Caco-2 (cell line): ENCODE measurements at regions not wholly inside any gene's neighbourhood (a gene's known extent, or its start where the extent isn't known, plus 50 kb on each side); places are given as distances from the start of the nearest gene placed in this dataset.

Experiments used
- BruUV-seq: library from RNA; stranded (reverse); fragments of 400-500 nt; replicated peaks from 2 replicates; lab custom pipeline; 2021; lab: Mats Ljungman, UMichigan
- CTCF ChIA-PET: fragments of 300-600 bp; sonication (Branson Sonifier 250); formaldehyde crosslinking; loops from one replicate; lab custom pipeline; 2022; ENCODE audit warnings: antibody characterized with exemption; lab: Charles Lee
- POLR2A ChIA-PET: fragments of 300-600 bp; sonication (Branson Sonifier 250); formaldehyde crosslinking; loops from one replicate; lab custom pipeline; 2022; ENCODE audit warnings: antibody characterized with exemption; lab: Charles Lee
- DNase-seq, 2 experiments: peaks; one replicate each; pipeline versions ENCODE4 v3.0.0 to v3.0.0-alpha.2; 2020 to 2022
- H3K27me3 ChIP-seq: replicated peaks from 2 replicates; pipeline ENCODE4 v1.6.0; 2011; ENCODE audit warnings: low read length; ENCODE audit not compliant: control insufficient read depth, insufficient read depth
- H3K36me3 ChIP-seq: 2 replicates; pipeline ENCODE4 v1.5.1; 2011; ENCODE audit warnings: low read length; ENCODE audit not compliant: control insufficient read depth, insufficient read depth
- H3K4me1 ChIP-seq: fragments of 250-450 bp; sonication (Bioruptor Pico); 2 replicates; pipeline ENCODE4 v1.5.1; 2020; ENCODE audit warnings: mild to moderate bottlenecking
- H3K4me3 ChIP-seq: 2 replicates; pipeline ENCODE4 v1.5.1; 2011; ENCODE audit warnings: low read depth, mild to moderate bottlenecking, control low read depth, low read length
- H3K9me3 ChIP-seq: fragments of 250-450 bp; sonication (Bioruptor Pico); 2 replicates; pipeline ENCODE4 v1.5.1; 2020; ENCODE audit warnings: mild to moderate bottlenecking, moderate library complexity
- H3K27ac Mint-ChIP-seq: one replicate; pipeline ENCODE4 v1.8.0; 2022; ENCODE audit warnings: mixed read lengths; ENCODE audit not compliant: unreplicated experiment
- H3K27me3 Mint-ChIP-seq: one replicate; pipeline ENCODE4 v1.8.0; 2022; ENCODE audit warnings: mixed read lengths; ENCODE audit not compliant: insufficient read depth, unreplicated experiment
- H3K36me3 Mint-ChIP-seq: one replicate; pipeline ENCODE4 v1.8.0; 2022; ENCODE audit warnings: mild to moderate bottlenecking, mixed read lengths; ENCODE audit not compliant: insufficient read depth, unreplicated experiment
- H3K4me1 Mint-ChIP-seq: one replicate; pipeline ENCODE4 v1.8.0; 2022; ENCODE audit warnings: low read depth, mixed read lengths; ENCODE audit not compliant: unreplicated experiment
- H3K4me3 Mint-ChIP-seq: one replicate; pipeline ENCODE4 v1.8.0; 2022; ENCODE audit warnings: mild to moderate bottlenecking, moderate library complexity, mixed read lengths; ENCODE audit not compliant: unreplicated experiment
- H3K9me3 Mint-ChIP-seq: one replicate; pipeline ENCODE4 v1.8.0; 2022; ENCODE audit warnings: mixed read lengths; ENCODE audit not compliant: unreplicated experiment
- intact Hi-C: fragments of 100-400 bp; cut with micrococcal nuclease; formaldehyde crosslinking; loops from one replicate; pipeline ENCODE4 v1.10.0; 2022; ENCODE audit not compliant: unreplicated experiment
- TF ChIP-seq, protein P1 (sequence below), 2 experiments: fragments of 200-600 bp in 1 of 2; IDR thresholded peaks; 1 replicate in 1 of 2; 2 replicates in 1 of 2; pipeline versions ENCODE4 v1.5.1 to v1.8.0; 2011 to 2022; ENCODE audit warnings: antibody characterized with exemption in 1 of 2, control low read depth in 1 of 2, inconsistent platforms in 1 of 2, low read depth in 1 of 2, low read length in 1 of 2, mild to moderate bottlenecking in 1 of 2, moderate library complexity in 1 of 2; ENCODE audit not compliant: insufficient read depth in 1 of 2, severe bottlenecking in 1 of 2, unreplicated experiment in 1 of 2

DNA sequence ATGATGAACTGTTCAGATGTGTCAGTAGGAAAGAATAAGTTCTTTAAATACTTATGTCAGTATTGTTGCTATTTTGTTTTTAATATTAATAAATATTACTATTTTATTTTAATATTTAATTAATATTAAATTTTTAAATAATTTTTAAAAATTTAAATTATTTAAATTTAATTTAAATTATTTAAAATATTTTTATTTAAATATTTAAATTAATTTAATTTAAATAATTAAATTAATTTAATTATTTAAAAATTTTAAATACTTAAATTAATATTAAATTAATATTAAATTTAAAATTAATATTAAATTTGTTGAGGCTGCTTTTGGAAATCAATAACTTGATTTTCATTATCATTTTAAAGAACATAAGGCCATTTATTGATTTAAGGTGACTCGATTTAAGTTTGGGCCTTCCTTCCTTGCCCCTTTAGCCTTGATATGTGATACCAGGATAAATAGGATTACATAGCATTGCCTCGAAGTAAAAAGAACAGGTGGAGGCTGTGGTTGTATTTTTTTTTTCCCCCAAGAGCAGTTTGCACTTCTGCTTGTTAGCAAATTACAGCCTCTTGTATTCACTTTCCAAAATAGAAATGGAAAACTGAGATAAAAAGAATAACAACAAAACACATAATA, 915.2 kb downstream of the TTLL7 start:
- TF ChIP-seq, protein P1, sequence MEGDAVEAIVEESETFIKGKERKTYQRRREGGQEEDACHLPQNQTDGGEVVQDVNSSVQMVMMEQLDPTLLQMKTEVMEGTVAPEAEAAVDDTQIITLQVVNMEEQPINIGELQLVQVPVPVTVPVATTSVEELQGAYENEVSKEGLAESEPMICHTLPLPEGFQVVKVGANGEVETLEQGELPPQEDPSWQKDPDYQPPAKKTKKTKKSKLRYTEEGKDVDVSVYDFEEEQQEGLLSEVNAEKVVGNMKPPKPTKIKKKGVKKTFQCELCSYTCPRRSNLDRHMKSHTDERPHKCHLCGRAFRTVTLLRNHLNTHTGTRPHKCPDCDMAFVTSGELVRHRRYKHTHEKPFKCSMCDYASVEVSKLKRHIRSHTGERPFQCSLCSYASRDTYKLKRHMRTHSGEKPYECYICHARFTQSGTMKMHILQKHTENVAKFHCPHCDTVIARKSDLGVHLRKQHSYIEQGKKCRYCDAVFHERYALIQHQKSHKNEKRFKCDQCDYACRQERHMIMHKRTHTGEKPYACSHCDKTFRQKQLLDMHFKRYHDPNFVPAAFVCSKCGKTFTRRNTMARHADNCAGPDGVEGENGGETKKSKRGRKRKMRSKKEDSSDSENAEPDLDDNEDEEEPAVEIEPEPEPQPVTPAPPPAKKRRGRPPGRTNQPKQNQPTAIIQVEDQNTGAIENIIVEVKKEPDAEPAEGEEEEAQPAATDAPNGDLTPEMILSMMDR (IDR thresholded peaks at IDR 0.05; ENCODE audit: insufficient read depth in 1 of 2, low read depth in 1 of 2, low read length in 1 of 2, severe bottlenecking in 1 of 2, unreplicated experiment in 1 of 2), result no peak
- DNase-seq, result no peak
- Mint-ChIP-seq H3K27ac (no peak overlapping the region), H3K9me3 (peaks cover 7% of the 10 kb centered on the region), H3K36me3 (no peaks in the 10 kb centered on the region), H3K4me1 (no peaks in the 10 kb centered on the region), H3K4me3 (no peak overlapping the region), H3K27me3 (no peaks in the 10 kb centered on the region)
- ChIA-PET POLR2A (no interaction called here), CTCF (no interaction called here)
- no peak overlapping the region for H3K4me3 ChIP-seq
- H3K27me3 ChIP-seq, result no peaks in the 10 kb centered on the region
- BruUV-seq, result no TSS peak
- intact Hi-C loops, result no loop called here
- no peaks in the 10 kb centered on the region for H3K9me3 ChIP-seq
- H3K4me1 ChIP-seq, result no peaks in the 10 kb centered on the region
- H3K36me3 ChIP-seq, result no peaks in the 10 kb centered on the region

DNA sequence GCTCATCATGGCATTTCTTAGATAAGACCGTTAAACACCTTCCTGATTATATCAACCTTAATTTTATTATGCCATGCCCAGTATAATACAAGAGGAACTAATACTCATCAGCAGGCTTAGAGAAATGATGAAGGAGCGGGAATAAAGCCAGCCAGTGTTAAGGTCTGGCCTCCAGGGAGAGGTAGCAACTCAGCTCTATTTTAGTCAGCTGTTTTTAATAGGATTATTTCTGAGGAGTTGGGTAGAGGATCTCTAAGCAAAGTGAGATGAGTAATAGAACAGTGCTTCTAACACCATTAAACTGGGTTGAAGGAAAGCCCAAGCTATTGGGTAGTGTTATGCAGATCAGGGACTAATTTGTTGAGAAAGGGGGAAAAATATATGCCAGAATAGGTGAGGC, 921.5 kb downstream of the TTLL7 start:
- H3K9me3 Mint-ChIP-seq, result peaks cover 7% of the 10 kb centered on the region
- ChIA-PET POLR2A (no interaction called here), CTCF (no interaction called here)
- TF ChIP-seq, protein P1 (IDR thresholded peaks at IDR 0.05; ENCODE audit: insufficient read depth in 1 of 2, low read depth in 1 of 2, low read length in 1 of 2, severe bottlenecking in 1 of 2, unreplicated experiment in 1 of 2), result no peak
- H3K27me3 Mint-ChIP-seq, result no peaks in the 10 kb centered on the region
- Histone ChIP-seq H3K4me1 (no peaks in the 10 kb centered on the region), H3K36me3 (no peaks in the 10 kb centered on the region), H3K27me3 (no peaks in the 10 kb centered on the region), H3K9me3 (no peaks in the 10 kb centered on the region), H3K4me3 (no peak overlapping the region)
- no peak overlapping the region for H3K27ac Mint-ChIP-seq
- BruUV-seq, result no TSS peak
- no peaks in the 10 kb centered on the region for H3K4me1 Mint-ChIP-seq
- intact Hi-C loops, result no loop called here
- no peaks in the 10 kb centered on the region for H3K36me3 Mint-ChIP-seq
- DNase-seq, result no peak
- no peak overlapping the region for H3K4me3 Mint-ChIP-seq

DNA sequence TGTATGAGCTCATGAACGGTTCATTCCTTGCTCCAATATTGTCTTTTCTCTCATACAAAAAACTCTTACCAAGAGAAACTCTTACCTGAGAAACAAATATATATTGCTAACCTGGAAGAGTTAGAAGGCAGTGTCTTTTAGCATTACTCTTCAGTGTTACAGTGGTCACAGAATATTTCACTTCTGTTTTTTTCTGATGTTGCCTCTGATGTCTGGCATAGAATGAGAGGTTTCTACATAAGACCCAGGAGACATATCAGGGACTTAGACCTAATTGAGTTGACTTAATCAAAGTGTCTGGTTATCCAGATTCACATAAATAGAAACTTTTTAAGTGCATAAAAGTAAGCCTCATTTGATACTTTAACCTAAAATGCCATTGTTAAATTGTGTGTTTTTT, 923.8 kb downstream of the TTLL7 start:
- intact Hi-C loops, result no loop called here
- TF ChIP-seq, protein P1 (IDR thresholded peaks at IDR 0.05; ENCODE audit: insufficient read depth in 1 of 2, low read depth in 1 of 2, low read length in 1 of 2, severe bottlenecking in 1 of 2, unreplicated experiment in 1 of 2), result no peak
- no peaks in the 10 kb centered on the region for H3K4me1 ChIP-seq
- no peak for DNase-seq
- ChIA-PET POLR2A (no interaction called here), CTCF (no interaction called here)
- H3K27me3 ChIP-seq, result no peaks in the 10 kb centered on the region
- no peak overlapping the region for H3K4me3 ChIP-seq
- H3K27me3 Mint-ChIP-seq, result no peaks in the 10 kb centered on the region
- no peaks in the 10 kb centered on the region for H3K9me3 ChIP-seq
- peaks cover 4% of the 10 kb centered on the region for H3K9me3 Mint-ChIP-seq
- no peaks in the 10 kb centered on the region for H3K4me1 Mint-ChIP-seq
- no peak overlapping the region for H3K27ac Mint-ChIP-seq
- H3K4me3 Mint-ChIP-seq, result no peak overlapping the region
- no TSS peak for BruUV-seq
- H3K36me3 Mint-ChIP-seq, result no peaks in the 10 kb centered on the region
- no peaks in the 10 kb centered on the region for H3K36me3 ChIP-seq
